ENCODE measurements at regions not wholly inside any gene's neighbourhood (a gene's known extent, or its start where the extent isn't known, plus 50 kb on each side); places are given as distances from the start of the nearest gene placed in this dataset.

DNA sequence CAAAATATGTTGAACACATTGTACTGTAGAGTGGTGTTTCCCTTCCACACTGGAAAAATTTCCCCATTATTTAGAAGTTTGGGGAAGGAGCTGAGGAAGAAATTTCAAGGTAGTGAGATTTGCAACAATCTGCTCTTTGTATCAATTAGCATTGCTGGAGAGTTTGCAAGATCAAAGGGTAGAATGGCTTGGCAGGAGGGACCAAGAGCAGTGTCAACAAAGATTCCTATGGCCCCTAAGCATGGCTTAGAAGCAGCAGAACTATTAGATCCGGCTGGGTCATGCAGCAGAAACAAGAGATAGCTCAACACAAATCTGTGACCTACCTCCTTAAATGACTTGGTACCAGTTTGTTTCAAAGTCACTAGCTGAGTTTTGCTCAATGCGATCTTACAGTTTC is 175.0 kb downstream of the C3orf38 start:
- TF ChIP-seq CTCF (tag by site-specific recombination; IDR thresholded peaks at IDR 0.05) (no peak), ZNF76 (tag by site-specific recombination; IDR thresholded peaks at IDR 0.05; ENCODE audit: borderline replicate concordance, low read depth) (no peak), SETDB1 (IDR thresholded peaks at IDR 0.05; ENCODE audit: insufficient read length, low read length) (no peak), SP7 (tag by site-specific recombination; IDR thresholded peaks at IDR 0.05) (no peak), ZNF175 (tag by site-specific recombination; IDR thresholded peaks at IDR 0.05) (no peak), ZNF560 (tag by site-specific recombination; IDR thresholded peaks at IDR 0.05; ENCODE audit: borderline replicate concordance) (no peak), GLIS1 (tag by site-specific recombination; IDR thresholded peaks at IDR 0.05) (no peak), YY2 (tag by site-specific recombination; IDR thresholded peaks at IDR 0.05) (no peak)
- TF ChIP-seq, protein P1, sequence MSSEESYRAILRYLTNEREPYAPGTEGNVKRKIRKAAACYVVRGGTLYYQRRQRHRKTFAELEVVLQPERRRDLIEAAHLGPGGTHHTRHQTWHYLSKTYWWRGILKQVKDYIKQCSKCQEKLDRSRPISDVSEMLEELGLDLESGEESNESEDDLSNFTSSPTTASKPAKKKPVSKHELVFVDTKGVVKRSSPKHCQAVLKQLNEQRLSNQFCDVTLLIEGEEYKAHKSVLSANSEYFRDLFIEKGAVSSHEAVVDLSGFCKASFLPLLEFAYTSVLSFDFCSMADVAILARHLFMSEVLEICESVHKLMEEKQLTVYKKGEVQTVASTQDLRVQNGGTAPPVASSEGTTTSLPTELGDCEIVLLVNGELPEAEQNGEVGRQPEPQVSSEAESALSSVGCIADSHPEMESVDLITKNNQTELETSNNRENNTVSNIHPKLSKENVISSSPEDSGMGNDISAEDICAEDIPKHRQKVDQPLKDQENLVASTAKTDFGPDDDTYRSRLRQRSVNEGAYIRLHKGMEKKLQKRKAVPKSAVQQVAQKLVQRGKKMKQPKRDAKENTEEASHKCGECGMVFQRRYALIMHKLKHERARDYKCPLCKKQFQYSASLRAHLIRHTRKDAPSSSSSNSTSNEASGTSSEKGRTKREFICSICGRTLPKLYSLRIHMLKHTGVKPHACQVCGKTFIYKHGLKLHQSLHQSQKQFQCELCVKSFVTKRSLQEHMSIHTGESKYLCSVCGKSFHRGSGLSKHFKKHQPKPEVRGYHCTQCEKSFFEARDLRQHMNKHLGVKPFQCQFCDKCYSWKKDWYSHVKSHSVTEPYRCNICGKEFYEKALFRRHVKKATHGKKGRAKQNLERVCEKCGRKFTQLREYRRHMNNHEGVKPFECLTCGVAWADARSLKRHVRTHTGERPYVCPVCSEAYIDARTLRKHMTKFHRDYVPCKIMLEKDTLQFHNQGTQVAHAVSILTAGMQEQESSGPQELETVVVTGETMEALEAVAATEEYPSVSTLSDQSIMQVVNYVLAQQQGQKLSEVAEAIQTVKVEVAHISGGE (tag by site-specific recombination; conservative IDR thresholded peaks at IDR 0.05; ENCODE audit: low read depth): no peak

Measured in HEK293 (cell line).